ENCODE measurements at regions not wholly inside any gene's neighbourhood (a gene's known extent, or its start where the extent isn't known, plus 50 kb on each side); places are given as distances from the start of the nearest gene placed in this dataset.
"Not testable (repeated sequence)": the region's sequence is repeated elsewhere in the genome, so short reads cannot be mapped to it uniquely, and the experiment has no call there.

- H3K9me2 ChIP-seq (ENCODE audit: low read depth, low read length): no peaks in the 10 kb centered on the region
- H2AFZ ChIP-seq (ENCODE audit: low read length): no peak overlapping the region
- no peak overlapping the region for H3K27ac ChIP-seq (ENCODE audit: low read depth, low read length, poor library complexity, severe bottlenecking)
- no peaks in the 10 kb centered on the region for H3F3A ChIP-seq (ENCODE audit: insufficient read depth, low read length)
- H3K9ac ChIP-seq (ENCODE audit: low read length): no peak overlapping the region
- no peaks in the 10 kb centered on the region for H3K27me3 ChIP-seq (ENCODE audit: insufficient read depth, low read length)
- H3K9me3 ChIP-seq (ENCODE audit: low read length): no peaks in the 10 kb centered on the region
- H3K4me1 ChIP-seq (ENCODE audit: insufficient read depth, low read length, severe bottlenecking): no peaks in the 10 kb centered on the region
- H3K36me3 ChIP-seq (ENCODE audit: insufficient read depth, low read length): no peaks in the 10 kb centered on the region
- TF ChIP-seq EZH2 (IDR thresholded peaks at IDR 0.05; ENCODE audit: borderline replicate concordance, low read length) (no peak), CTCF (IDR thresholded peaks at IDR 0.05; ENCODE audit: low read length) (no peak)
- no peaks in the 10 kb centered on the region for H3K79me2 ChIP-seq (ENCODE audit: insufficient read depth, low read length)
- no peaks in the 10 kb centered on the region for H4K20me1 ChIP-seq (ENCODE audit: insufficient read depth, low read length)
- no peak overlapping the region for H3K4me3 ChIP-seq (ENCODE audit: low read depth, low read length, poor library complexity, severe bottlenecking)
- H3K4me2 ChIP-seq (ENCODE audit: low read length): no peak overlapping the region
These were observed 180.5 kb downstream of the KIT start for GRCh38 chr4:54838301-54838700.

GRCh38 chr4:54837576-54838140 lies 179.9 kb downstream of the KIT start:
- H3K27me3 ChIP-seq (ENCODE audit: insufficient read depth, low read length): no peaks in the 10 kb centered on the region
- no peaks in the 10 kb centered on the region for H3K36me3 ChIP-seq (ENCODE audit: insufficient read depth, low read length)
- no peaks in the 10 kb centered on the region for H3K4me1 ChIP-seq (ENCODE audit: insufficient read depth, low read length, severe bottlenecking)
- no peak overlapping the region for H3K4me2 ChIP-seq (ENCODE audit: low read length)
- H4K20me1 ChIP-seq (ENCODE audit: insufficient read depth, low read length): no peaks in the 10 kb centered on the region
- no peak overlapping the region for H3K4me3 ChIP-seq (ENCODE audit: low read depth, low read length, poor library complexity, severe bottlenecking)
- H3K79me2 ChIP-seq (ENCODE audit: insufficient read depth, low read length): no peaks in the 10 kb centered on the region
- H3K9me2 ChIP-seq (ENCODE audit: low read depth, low read length): no peaks in the 10 kb centered on the region
- H2AFZ ChIP-seq (ENCODE audit: low read length): no peak overlapping the region
- no peak overlapping the region for H3K9ac ChIP-seq (ENCODE audit: low read length)
- TF ChIP-seq CTCF (IDR thresholded peaks at IDR 0.05; ENCODE audit: low read length): no peak
- TF ChIP-seq EZH2 (IDR thresholded peaks at IDR 0.05; ENCODE audit: borderline replicate concordance, low read length): no peak
- H3F3A ChIP-seq (ENCODE audit: insufficient read depth, low read length): no peaks in the 10 kb centered on the region
- H3K9me3 ChIP-seq (ENCODE audit: low read length): no peaks in the 10 kb centered on the region
- no peak overlapping the region for H3K27ac ChIP-seq (ENCODE audit: low read depth, low read length, poor library complexity, severe bottlenecking)

GRCh38 chr4:54828361-54828760 lies 170.6 kb downstream of the KIT start:
- H2AFZ ChIP-seq (ENCODE audit: low read length); H3K36me3 ChIP-seq (ENCODE audit: insufficient read depth, low read length); H3K9me3 ChIP-seq (ENCODE audit: low read length); H3K27me3 ChIP-seq (ENCODE audit: insufficient read depth, low read length); H4K20me1 ChIP-seq (ENCODE audit: insufficient read depth, low read length); H3K9me2 ChIP-seq (ENCODE audit: low read depth, low read length); H3K4me3 ChIP-seq (ENCODE audit: low read depth, low read length, poor library complexity, severe bottlenecking); H3K79me2 ChIP-seq (ENCODE audit: insufficient read depth, low read length); H3F3A ChIP-seq (ENCODE audit: insufficient read depth, low read length); H3K4me1 ChIP-seq (ENCODE audit: insufficient read depth, low read length, severe bottlenecking); H3K9ac ChIP-seq (ENCODE audit: low read length); H3K4me2 ChIP-seq (ENCODE audit: low read length); H3K27ac ChIP-seq (ENCODE audit: low read depth, low read length, poor library complexity, severe bottlenecking): not testable (repeated sequence)

- Histone ChIP-seq H3K9me2 (ENCODE audit: low read depth, low read length) (no peaks in the 10 kb centered on the region), H3K27me3 (ENCODE audit: insufficient read depth, low read length) (no peaks in the 10 kb centered on the region), H3K79me2 (ENCODE audit: insufficient read depth, low read length) (no peaks in the 10 kb centered on the region), H3K9me3 (ENCODE audit: low read length) (no peaks in the 10 kb centered on the region), H3K4me2 (ENCODE audit: low read length) (no peak overlapping the region), H3K9ac (ENCODE audit: low read length) (no peak overlapping the region), H3K27ac (ENCODE audit: low read depth, low read length, poor library complexity, severe bottlenecking) (no peak overlapping the region), H3K4me1 (ENCODE audit: insufficient read depth, low read length, severe bottlenecking) (no peaks in the 10 kb centered on the region), H4K20me1 (ENCODE audit: insufficient read depth, low read length) (no peaks in the 10 kb centered on the region), H3K4me3 (ENCODE audit: low read depth, low read length, poor library complexity, severe bottlenecking) (no peak overlapping the region), H3K36me3 (ENCODE audit: insufficient read depth, low read length) (no peaks in the 10 kb centered on the region), H2AFZ (ENCODE audit: low read length) (no peak overlapping the region), H3F3A (ENCODE audit: insufficient read depth, low read length) (no peaks in the 10 kb centered on the region)
- no peak for TF ChIP-seq EZH2 (IDR thresholded peaks at IDR 0.05; ENCODE audit: borderline replicate concordance, low read length)
These were observed 165.9 kb downstream of the KIT start for GRCh38 chr4:54823616-54824015.
